KOPT-K1 (cell line): ENCODE measurements at regions not wholly inside any gene's neighbourhood (a gene's known extent, or its start where the extent isn't known, plus 50 kb on each side); places are given as distances from the start of the nearest gene placed in this dataset.

Experiments used
- H3K27ac ChIP-seq: fragments of 200-600 bp; sonication (generic); 2 replicates; pipeline ENCODE4 v1.5.1; 2016; ENCODE audit warnings: antibody characterized with exemption, mild to moderate bottlenecking, low read depth, low read length; ENCODE audit not compliant: poor library complexity, severe bottlenecking
- H3K36me3 ChIP-seq: fragments of 200-600 bp; sonication (generic); 2 replicates; pipeline ENCODE4 v1.5.1; 2017; ENCODE audit warnings: antibody characterized with exemption, mild to moderate bottlenecking, low read length, moderate library complexity; ENCODE audit not compliant: insufficient read depth
- H3K9me3 ChIP-seq: fragments of 200-600 bp; sonication (generic); 2 replicates; pipeline ENCODE4 v1.5.1; 2017; ENCODE audit warnings: antibody characterized with exemption, low read length, mild to moderate bottlenecking; ENCODE audit not compliant: insufficient read depth, poor library complexity, severe bottlenecking

- H3K36me3 ChIP-seq: no peaks in the 10 kb centered on the region
- H3K9me3 ChIP-seq: no peaks in the 10 kb centered on the region
- H3K27ac ChIP-seq: no peak overlapping the region
Measured at GRCh38 chr9:88696501-88696900, 161.5 kb downstream of the NXNL2 start.

GRCh38 chr9:88697764-88698432 is 162.9 kb downstream of the NXNL2 start:
- Histone ChIP-seq H3K36me3 (no peaks in the 10 kb centered on the region), H3K27ac (no peak overlapping the region), H3K9me3 (no peaks in the 10 kb centered on the region)

GRCh38 chr9:88702985-88703384 is 168.0 kb downstream of the NXNL2 start:
- no peak overlapping the region for H3K27ac ChIP-seq

GRCh38 chr9:88706193-88707113 is 171.5 kb downstream of the NXNL2 start:
- no peaks in the 10 kb centered on the region for H3K36me3 ChIP-seq

More at GRCh38 chr9:88702985-88703384, 168.0 kb downstream of the NXNL2 start:
- Histone ChIP-seq H3K9me3 (no peaks in the 10 kb centered on the region), H3K36me3 (no peaks in the 10 kb centered on the region)

GRCh38 chr9:88710449-88710848 is 175.5 kb downstream of the NXNL2 start:
- Histone ChIP-seq H3K36me3 (no peaks in the 10 kb centered on the region), H3K9me3 (peaks cover 3% of the 10 kb centered on the region), H3K27ac (no peak overlapping the region)

More at GRCh38 chr9:88706193-88707113, 171.5 kb downstream of the NXNL2 start:
- no peaks in the 10 kb centered on the region for H3K9me3 ChIP-seq
- H3K27ac ChIP-seq: no peak overlapping the region

GRCh38 chr9:88711719-88712118 is 176.7 kb downstream of the NXNL2 start:
- H3K27ac ChIP-seq: no peak overlapping the region
- no peaks in the 10 kb centered on the region for H3K36me3 ChIP-seq
- peaks cover 5% of the 10 kb centered on the region for H3K9me3 ChIP-seq

- Histone ChIP-seq H3K27ac (no peak overlapping the region), H3K9me3 (peaks cover 5% of the 10 kb centered on the region), H3K36me3 (no peaks in the 10 kb centered on the region)
Measured at GRCh38 chr9:88712484-88712883, 177.5 kb downstream of the NXNL2 start.

GRCh38 chr9:88713010-88713409 is 178.0 kb downstream of the NXNL2 start:
- H3K9me3 ChIP-seq: peaks cover 5% of the 10 kb centered on the region
- no peak overlapping the region for H3K27ac ChIP-seq
- no peaks in the 10 kb centered on the region for H3K36me3 ChIP-seq

- no peak overlapping the region for H3K27ac ChIP-seq
- H3K36me3 ChIP-seq: no peaks in the 10 kb centered on the region
- peaks cover 5% of the 10 kb centered on the region for H3K9me3 ChIP-seq
Measured at GRCh38 chr9:88716596-88717290, 181.8 kb downstream of the NXNL2 start.

GRCh38 chr9:88721025-88721424 is 186.0 kb downstream of the NXNL2 start:
- Histone ChIP-seq H3K36me3 (no peaks in the 10 kb centered on the region), H3K9me3 (no peaks in the 10 kb centered on the region), H3K27ac (no peak overlapping the region)

GRCh38 chr9:88721495-88722279 is 186.7 kb downstream of the NXNL2 start:
- no peak overlapping the region for H3K27ac ChIP-seq
- H3K36me3 ChIP-seq: no peaks in the 10 kb centered on the region
- no peaks in the 10 kb centered on the region for H3K9me3 ChIP-seq

GRCh38 chr9:88722753-88723152 is 187.8 kb downstream of the NXNL2 start:
- Histone ChIP-seq H3K36me3 (no peaks in the 10 kb centered on the region), H3K9me3 (no peaks in the 10 kb centered on the region), H3K27ac (no peak overlapping the region)

- H3K36me3 ChIP-seq: no peaks in the 10 kb centered on the region
- no peaks in the 10 kb centered on the region for H3K9me3 ChIP-seq
- H3K27ac ChIP-seq: no peak overlapping the region
Measured at GRCh38 chr9:88723751-88724150, 188.8 kb downstream of the NXNL2 start.

GRCh38 chr9:88724331-88724730 is 189.4 kb downstream of the NXNL2 start:
- Histone ChIP-seq H3K27ac (no peak overlapping the region), H3K36me3 (no peaks in the 10 kb centered on the region), H3K9me3 (no peaks in the 10 kb centered on the region)
